Stimulated activated naive B cell treated with anti-CD40 and anti-IgM and Interleukin-4, amounts not matched to agents 10 μg/mL and 1 μg/mL and 100 μg/mL, for 72 hours (primary cell): ENCODE measurements at regions not wholly inside any gene's neighbourhood (a gene's known extent, or its start where the extent isn't known, plus 50 kb on each side); places are given as distances from the start of the nearest gene placed in this dataset.
"Not testable (repeated sequence)": the region's sequence is repeated elsewhere in the genome, so short reads cannot be mapped to it uniquely, and the experiment has no call there.

ENCODE experiments used
- ATAC-seq, 2 donors: fragments of 150-1000 bp; cut with Tn5 transposase; replicated peaks; 2 replicates each; pipeline ENCODE4 v1.10.0; 2021; ENCODE audit warnings: moderate library complexity in 1 of 2
- DNase-seq: peaks from one replicate; pipeline ENCODE4 v3.0.0; 2021
- H3K27ac Mint-ChIP-seq: one replicate; pipeline ENCODE4 v1.8.0; 2022; ENCODE audit warnings: mild to moderate bottlenecking, mixed read lengths
- H3K27me3 Mint-ChIP-seq, 2 donors: one replicate each; pipeline ENCODE4 v1.8.0; 2022; ENCODE audit warnings: mixed read lengths in 2 of 2
- H3K36me3 Mint-ChIP-seq, 2 donors: one replicate each; pipeline ENCODE4 v1.8.0; 2022; ENCODE audit warnings: mixed read lengths in 2 of 2, mild to moderate bottlenecking in 1 of 2
- H3K4me1 Mint-ChIP-seq, 2 donors: one replicate each; pipeline ENCODE4 v1.8.0; 2022; ENCODE audit warnings: mixed read lengths in 2 of 2, mild to moderate bottlenecking in 1 of 2
- H3K4me3 Mint-ChIP-seq, 2 donors: one replicate each; pipeline ENCODE4 v1.8.0; 2022; ENCODE audit warnings: mild to moderate bottlenecking in 2 of 2, mixed read lengths in 2 of 2, moderate library complexity in 1 of 2
- H3K9me3 Mint-ChIP-seq, 2 donors: one replicate each; pipeline ENCODE4 v1.8.0; 2022; ENCODE audit warnings: mixed read lengths in 2 of 2, mild to moderate bottlenecking in 1 of 2

- no peak overlapping the region for H3K4me3 Mint-ChIP-seq
- no peak overlapping the region for H3K27ac Mint-ChIP-seq
These were observed 150.8 kb upstream of the RANBP3L start for GRCh38 chr5:36452424-36453006.

GRCh38 chr5:36457511-36458270 lies 148.7 kb upstream of the SLC1A3 start:
- no peak for ATAC-seq
- Mint-ChIP-seq H3K4me3 (no peak overlapping the region), H3K36me3 (no peaks in the 10 kb centered on the region), H3K27ac (no peak overlapping the region), H3K27me3 (peaks cover 4 to 5% of the 10 kb centered on the region in 2 donors), H3K9me3 (no peaks in the 10 kb centered on the region), H3K4me1 (peaks cover 1 to 9% of the 10 kb centered on the region in 2 donors)
- no peak for DNase-seq

More at GRCh38 chr5:36452424-36453006, 150.8 kb upstream of the RANBP3L start:
- Mint-ChIP-seq H3K27me3 (peaks cover 4 to 5% of the 10 kb centered on the region in 2 donors), H3K9me3 (no peaks in the 10 kb centered on the region), H3K4me1 (no peaks in the 10 kb centered on the region), H3K36me3 (no peaks in the 10 kb centered on the region)
- ATAC-seq: no peak
- no peak for DNase-seq

GRCh38 chr5:36458746-36459145 lies 147.7 kb upstream of the SLC1A3 start:
- Mint-ChIP-seq H3K9me3 (no peaks in the 10 kb centered on the region), H3K4me3 (no peak overlapping the region), H3K27ac (no peak overlapping the region), H3K36me3 (no peaks in the 10 kb centered on the region), H3K4me1 (peaks cover 1 to 9% of the 10 kb centered on the region in 2 donors), H3K27me3 (peaks cover 5 to 8% of the 10 kb centered on the region in 2 donors)
- DNase-seq: no peak
- ATAC-seq: no peak

GRCh38 chr5:36459176-36460135 lies 146.9 kb upstream of the SLC1A3 start:
- Mint-ChIP-seq H3K4me1 (peaks cover 1 to 9% of the 10 kb centered on the region in 2 donors), H3K27me3 (peaks cover 5 to 8% of the 10 kb centered on the region in 2 donors), H3K36me3 (no peaks in the 10 kb centered on the region), H3K9me3 (no peaks in the 10 kb centered on the region), H3K4me3 (no peak overlapping the region), H3K27ac (no peak overlapping the region)
- DNase-seq (no peak), ATAC-seq (peak; percentile 45 to 57)

GRCh38 chr5:36462295-36463021 lies 143.9 kb upstream of the SLC1A3 start:
- peaks cover 1 to 9% of the 10 kb centered on the region in 2 donors for H3K4me1 Mint-ChIP-seq
- peaks cover 11 to 21% of the 10 kb centered on the region in 2 donors for H3K27me3 Mint-ChIP-seq
- ATAC-seq (no peak), DNase-seq (no peak)
- no peak overlapping the region for H3K27ac Mint-ChIP-seq
- no peaks in the 10 kb centered on the region for H3K9me3 Mint-ChIP-seq
- no peaks in the 10 kb centered on the region for H3K36me3 Mint-ChIP-seq
- no peak overlapping the region for H3K4me3 Mint-ChIP-seq

- H3K9me3 Mint-ChIP-seq, H3K4me3 Mint-ChIP-seq, H3K27me3 Mint-ChIP-seq, ATAC-seq, H3K27ac Mint-ChIP-seq, H3K4me1 Mint-ChIP-seq, H3K36me3 Mint-ChIP-seq, DNase-seq: not testable (repeated sequence)
These were observed 130.5 kb upstream of the SLC1A3 start for GRCh38 chr5:36475942-36476341.

- H3K36me3 Mint-ChIP-seq: no peaks in the 10 kb centered on the region
- peaks cover 0 to 2% of the 10 kb centered on the region in 2 donors for H3K9me3 Mint-ChIP-seq
- no peaks in the 10 kb centered on the region for H3K4me1 Mint-ChIP-seq
- H3K27ac Mint-ChIP-seq: no peak overlapping the region
- H3K27me3 Mint-ChIP-seq: no peaks in the 10 kb centered on the region
- ATAC-seq (no peak), DNase-seq (no peak)
- H3K4me3 Mint-ChIP-seq: no peak overlapping the region
These were observed 127.6 kb upstream of the SLC1A3 start for GRCh38 chr5:36478646-36479317.

- Mint-ChIP-seq H3K27ac (no peak overlapping the region), H3K4me3 (no peak overlapping the region), H3K4me1 (no peaks in the 10 kb centered on the region), H3K9me3 (peaks cover 0 to 3% of the 10 kb centered on the region in 2 donors), H3K36me3 (no peaks in the 10 kb centered on the region), H3K27me3 (no peaks in the 10 kb centered on the region)
- DNase-seq (no peak), ATAC-seq (no peak)
These were observed 124.8 kb upstream of the SLC1A3 start for GRCh38 chr5:36481454-36482120.

GRCh38 chr5:36482812-36483211 lies 123.6 kb upstream of the SLC1A3 start:
- ATAC-seq: no peak
- H3K27ac Mint-ChIP-seq: no peak overlapping the region
- DNase-seq: no peak

GRCh38 chr5:36489505-36489904 lies 116.9 kb upstream of the SLC1A3 start:
- no peak for DNase-seq
- no peaks in the 10 kb centered on the region for H3K36me3 Mint-ChIP-seq
- no peak overlapping the region for H3K27ac Mint-ChIP-seq
- H3K9me3 Mint-ChIP-seq: peaks cover 0 to 3% of the 10 kb centered on the region in 2 donors
- H3K4me1 Mint-ChIP-seq: no peaks in the 10 kb centered on the region
- no peaks in the 10 kb centered on the region for H3K27me3 Mint-ChIP-seq
- ATAC-seq: no peak
- H3K4me3 Mint-ChIP-seq: no peak overlapping the region

More at GRCh38 chr5:36482812-36483211, 123.6 kb upstream of the SLC1A3 start:
- Mint-ChIP-seq H3K27me3 (no peaks in the 10 kb centered on the region), H3K36me3 (no peaks in the 10 kb centered on the region), H3K9me3 (peaks cover 0 to 3% of the 10 kb centered on the region in 2 donors), H3K4me1 (no peaks in the 10 kb centered on the region), H3K4me3 (no peak overlapping the region)

- Mint-ChIP-seq H3K27ac (no peak overlapping the region), H3K27me3 (peaks cover 0 to 5% of the 10 kb centered on the region in 2 donors), H3K36me3 (no peaks in the 10 kb centered on the region), H3K4me3 (no peak overlapping the region), H3K4me1 (no peaks in the 10 kb centered on the region), H3K9me3 (no peaks in the 10 kb centered on the region)
- DNase-seq: no peak
- ATAC-seq: no peak
These were observed 114.5 kb upstream of the SLC1A3 start for GRCh38 chr5:36491856-36492255.

GRCh38 chr5:36492984-36493654 lies 113.3 kb upstream of the SLC1A3 start:
- Mint-ChIP-seq H3K36me3 (no peaks in the 10 kb centered on the region), H3K4me3 (no peak overlapping the region), H3K27ac (no peak overlapping the region), H3K4me1 (no peaks in the 10 kb centered on the region), H3K9me3 (no peaks in the 10 kb centered on the region), H3K27me3 (peaks cover 0 to 12% of the 10 kb centered on the region in 2 donors)
- DNase-seq (no peak), ATAC-seq (no peak)
